Skeletal muscle tissue (tissue), 3 donors: ENCODE measurements at regions not wholly inside any gene's neighbourhood (a gene's known extent, or its start where the extent isn't known, plus 50 kb on each side); places are given as distances from the start of the nearest gene placed in this dataset.

ENCODE experiments used
- H3K27ac ChIP-seq: one replicate; pipeline ENCODE4 v1.7.0; 2013; ENCODE audit warnings: mild to moderate bottlenecking, low read depth, low read length, inconsistent platforms
- H3K27me3 ChIP-seq, 3 donors: one replicate each; pipeline ENCODE4 v1.7.0; 2013; ENCODE audit warnings: low read length in 3 of 3; ENCODE audit not compliant: control insufficient read depth in 3 of 3, insufficient read depth in 3 of 3
- H3K36me3 ChIP-seq, 3 donors: one replicate each; pipeline ENCODE4 v1.7.0; 2013; ENCODE audit warnings: low read length in 3 of 3; ENCODE audit not compliant: control insufficient read depth in 3 of 3, insufficient read depth in 3 of 3
- H3K4me1 ChIP-seq, 3 donors: one replicate each; pipeline ENCODE4 v1.7.0; 2013; ENCODE audit warnings: low read length in 3 of 3, mild to moderate bottlenecking in 3 of 3; ENCODE audit not compliant: control insufficient read depth in 3 of 3, insufficient read depth in 3 of 3
- H3K4me3 ChIP-seq, 3 donors: one replicate each; pipeline ENCODE4 v1.7.0; 2013; ENCODE audit warnings: low read length in 3 of 3
- H3K9ac ChIP-seq, 3 donors: one replicate each; pipeline ENCODE4 v1.7.0; 2013; ENCODE audit warnings: low read length in 3 of 3, mild to moderate bottlenecking in 3 of 3, moderate library complexity in 2 of 3, low read depth in 1 of 3
- H3K9me3 ChIP-seq, 3 donors: one replicate each; pipeline ENCODE4 v1.7.0; 2013; ENCODE audit warnings: low read length in 3 of 3; ENCODE audit not compliant: control insufficient read depth in 3 of 3
- donor health status: Osteomylitis.

DNA sequence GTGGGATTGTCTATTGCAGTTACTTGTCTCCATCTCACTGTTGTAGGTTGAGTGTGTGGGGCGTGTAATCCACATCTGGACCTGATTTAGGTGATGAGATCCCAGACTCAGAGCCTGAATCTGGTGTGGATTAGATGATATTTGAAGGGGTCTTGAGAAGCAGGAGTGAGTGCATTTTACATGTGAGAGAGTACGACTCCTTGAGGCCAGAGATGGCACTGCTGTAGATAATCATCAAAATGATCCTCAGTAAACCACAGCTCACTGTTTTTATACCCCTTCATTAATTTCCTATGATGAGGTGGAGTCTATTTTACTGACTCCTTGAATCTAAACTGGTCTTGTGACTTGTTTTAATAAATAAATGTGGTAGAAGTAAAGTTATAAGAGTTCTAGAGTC lies 732.5 kb downstream of the KCNJ2 start:
- H3K27ac ChIP-seq = no peak overlapping the region
- H3K27me3 ChIP-seq = no peaks in the 10 kb centered on the region
- H3K4me3 ChIP-seq = no peak overlapping the region
- H3K9me3 ChIP-seq = no peaks in the 10 kb centered on the region
- no peaks in the 10 kb centered on the region for H3K4me1 ChIP-seq
- no peak overlapping the region for H3K9ac ChIP-seq
- no peaks in the 10 kb centered on the region for H3K36me3 ChIP-seq

GRCh38 chr17:70905796-70906195 lies 736.5 kb downstream of the KCNJ2 start:
- Histone ChIP-seq H3K4me3 (no peak overlapping the region), H3K36me3 (no peaks in the 10 kb centered on the region), H3K27me3 (no peaks in the 10 kb centered on the region), H3K27ac (no peak overlapping the region), H3K4me1 (no peaks in the 10 kb centered on the region), H3K9ac (no peak overlapping the region), H3K9me3 (no peaks in the 10 kb centered on the region)

DNA sequence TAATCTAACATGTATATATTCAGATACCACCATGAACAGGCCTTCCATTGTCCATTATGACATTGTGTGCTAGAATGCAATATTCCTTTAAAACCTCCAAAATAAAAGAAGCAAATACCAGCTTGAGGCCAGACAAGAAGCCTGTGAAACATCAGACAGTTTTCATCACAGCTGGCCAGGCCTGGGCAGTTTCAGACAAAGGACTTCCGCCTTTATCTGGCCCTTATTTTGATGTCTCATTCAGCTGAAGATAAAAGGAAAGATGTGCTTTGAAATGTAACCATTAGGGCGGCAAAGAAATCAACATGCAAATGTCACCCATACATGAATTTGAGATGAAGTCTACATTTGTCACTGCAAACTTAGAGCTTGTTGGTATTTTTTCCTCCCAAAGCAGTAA lies 737.5 kb downstream of the KCNJ2 start:
- Histone ChIP-seq H3K27me3 (no peaks in the 10 kb centered on the region), H3K9me3 (no peaks in the 10 kb centered on the region), H3K36me3 (no peaks in the 10 kb centered on the region), H3K4me3 (no peak overlapping the region), H3K4me1 (no peaks in the 10 kb centered on the region), H3K27ac (no peak overlapping the region), H3K9ac (no peak overlapping the region)

GRCh38 chr17:70912716-70913485 lies 743.6 kb downstream of the KCNJ2 start:
- Histone ChIP-seq H3K27me3 (no peaks in the 10 kb centered on the region), H3K4me1 (no peaks in the 10 kb centered on the region), H3K4me3 (no peak overlapping the region), H3K27ac (no peak overlapping the region), H3K9ac (no peak overlapping the region), H3K36me3 (no peaks in the 10 kb centered on the region), H3K9me3 (peaks cover 0 to 4% (median 0%) of the 10 kb centered on the region in 3 donors)

GRCh38 chr17:70916469-70916868 lies 747.1 kb downstream of the KCNJ2 start:
- H3K9me3 ChIP-seq = peaks cover 0 to 4% (median 2%) of the 10 kb centered on the region in 3 donors
- H3K27me3 ChIP-seq = no peaks in the 10 kb centered on the region
- H3K4me1 ChIP-seq = no peaks in the 10 kb centered on the region
- no peaks in the 10 kb centered on the region for H3K36me3 ChIP-seq
- no peak overlapping the region for H3K27ac ChIP-seq
- no peak overlapping the region for H3K4me3 ChIP-seq
- H3K9ac ChIP-seq = no peak overlapping the region

DNA sequence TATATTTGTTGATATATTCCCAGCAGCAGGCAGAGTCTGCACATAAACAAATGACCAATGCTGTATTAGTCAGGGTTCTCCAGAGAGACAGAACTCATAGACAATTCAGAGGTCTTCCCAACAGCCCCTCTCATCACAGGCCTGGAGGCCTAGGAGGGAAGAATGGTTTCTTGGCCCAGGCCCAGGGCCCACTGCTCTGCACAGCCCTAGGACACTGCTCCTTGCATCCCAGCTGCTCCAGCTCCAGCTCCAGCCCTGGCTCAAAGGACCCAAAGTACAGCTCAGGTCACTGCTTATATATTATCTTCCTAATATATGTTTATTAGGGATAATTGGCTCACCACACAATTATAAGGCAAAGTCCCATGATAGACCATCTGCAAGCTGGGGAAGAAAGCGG lies 749.9 kb downstream of the KCNJ2 start:
- Histone ChIP-seq H3K36me3 (no peaks in the 10 kb centered on the region), H3K4me3 (no peak overlapping the region), H3K27ac (no peak overlapping the region), H3K9ac (no peak overlapping the region), H3K9me3 (peaks cover 0 to 4% (median 2%) of the 10 kb centered on the region in 3 donors), H3K27me3 (no peaks in the 10 kb centered on the region), H3K4me1 (no peaks in the 10 kb centered on the region)

DNA sequence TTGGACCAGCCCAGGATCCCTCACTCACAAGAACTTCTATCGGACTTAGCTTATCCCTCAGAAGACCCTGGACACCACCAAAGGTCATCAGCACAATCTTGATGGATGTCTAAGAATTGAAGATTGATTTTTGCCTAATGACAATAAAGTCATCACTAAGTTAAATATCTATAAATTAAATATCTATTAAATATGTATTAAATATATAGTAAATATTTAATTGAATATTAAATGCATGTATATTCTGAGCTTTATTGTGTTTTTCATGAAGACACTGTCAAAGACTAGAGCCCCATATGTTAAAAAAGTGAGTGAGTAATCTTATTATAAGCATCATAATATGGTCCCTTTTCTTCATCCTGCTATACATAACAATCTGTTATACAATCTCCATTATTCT lies 751.1 kb downstream of the KCNJ2 start:
- H3K9me3 ChIP-seq = peaks cover 0 to 4% (median 2%) of the 10 kb centered on the region in 3 donors
- H3K27ac ChIP-seq = no peak overlapping the region
- no peaks in the 10 kb centered on the region for H3K36me3 ChIP-seq
- H3K4me1 ChIP-seq = no peaks in the 10 kb centered on the region
- H3K4me3 ChIP-seq = no peak overlapping the region
- no peak overlapping the region for H3K9ac ChIP-seq
- H3K27me3 ChIP-seq = no peaks in the 10 kb centered on the region

GRCh38 chr17:70922268-70922667 lies 752.9 kb downstream of the KCNJ2 start:
- Histone ChIP-seq H3K27me3 (no peaks in the 10 kb centered on the region), H3K36me3 (no peaks in the 10 kb centered on the region), H3K9ac (no peak overlapping the region), H3K4me3 (no peak overlapping the region), H3K27ac (no peak overlapping the region), H3K4me1 (no peaks in the 10 kb centered on the region), H3K9me3 (peaks cover 0 to 2% (median under 1%) of the 10 kb centered on the region in 3 donors)

DNA sequence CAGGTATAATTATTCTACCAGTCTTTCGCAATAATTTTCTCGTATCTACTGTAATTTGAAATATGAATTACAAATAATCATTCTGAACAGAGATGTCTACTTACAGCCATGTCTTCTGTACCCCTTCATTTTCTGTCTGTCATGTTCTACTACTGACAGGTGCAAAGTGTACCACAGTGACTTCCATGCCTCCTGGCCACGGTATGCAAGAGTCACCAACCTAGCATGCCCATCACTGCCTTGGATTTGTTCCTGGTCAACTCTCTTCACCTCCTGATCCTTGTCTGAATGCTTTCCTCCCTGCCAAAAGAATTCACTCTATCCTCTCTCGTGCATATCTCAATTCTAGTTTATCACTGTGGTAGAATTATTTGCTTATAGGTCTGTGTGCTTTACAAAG lies 755.4 kb downstream of the KCNJ2 start:
- H3K36me3 ChIP-seq = no peaks in the 10 kb centered on the region
- no peaks in the 10 kb centered on the region for H3K27me3 ChIP-seq
- H3K4me1 ChIP-seq = no peaks in the 10 kb centered on the region
- H3K9me3 ChIP-seq = peaks cover 0 to 2% (median 0%) of the 10 kb centered on the region in 3 donors
- no peak overlapping the region for H3K27ac ChIP-seq
- H3K4me3 ChIP-seq = no peak overlapping the region
- no peak overlapping the region for H3K9ac ChIP-seq

DNA sequence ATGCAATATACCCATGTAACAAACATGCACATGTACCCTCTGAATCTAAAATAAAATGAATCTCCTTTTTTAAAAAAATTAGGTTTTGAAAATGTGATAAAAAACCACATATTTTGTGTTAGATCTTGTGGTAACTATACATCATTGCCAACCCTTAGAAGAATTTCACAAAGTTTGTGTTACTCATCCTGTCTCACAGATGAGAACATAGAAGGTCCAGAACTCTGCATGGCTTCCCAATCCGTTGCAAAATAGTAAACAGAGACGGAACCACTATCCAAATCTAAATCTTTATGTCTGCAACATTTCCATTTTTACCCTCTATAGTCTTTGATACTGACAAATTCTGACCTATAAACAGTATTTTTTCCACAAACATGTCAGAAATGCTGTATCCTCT lies 759.9 kb downstream of the KCNJ2 start:
- Histone ChIP-seq H3K27me3 (no peaks in the 10 kb centered on the region), H3K27ac (no peak overlapping the region), H3K9me3 (no peaks in the 10 kb centered on the region), H3K36me3 (no peaks in the 10 kb centered on the region), H3K4me1 (no peaks in the 10 kb centered on the region), H3K9ac (no peak overlapping the region), H3K4me3 (no peak overlapping the region)
